CD8-positive, alpha-beta memory T cell (primary cell): ENCODE measurements at regions not wholly inside any gene's neighbourhood (a gene's known extent, or its start where the extent isn't known, plus 50 kb on each side); places are given as distances from the start of the nearest gene placed in this dataset.
"Not testable (repeated sequence)": the region's sequence is repeated elsewhere in the genome, so short reads cannot be mapped to it uniquely, and the experiment has no call there.

Experiments
- CTCF ChIA-PET: fragments of 350-600 bp; sonication (Branson Sonifier 250); formaldehyde crosslinking; loops from one replicate; lab custom pipeline; 2021; ENCODE audit warnings: antibody characterized with exemption; lab: Charles Lee
- POLR2A ChIA-PET: fragments of 350-600 bp; sonication (Branson Sonifier 250); formaldehyde crosslinking; loops from one replicate; lab custom pipeline; 2021; ENCODE audit warnings: antibody characterized with exemption; lab: Charles Lee
- DNase-seq, 5 donors: peaks; one replicate each; pipeline versions ENCODE4 v3.0.0 to v3.0.0-alpha.2; 2020 to 2022; ENCODE audit warnings: mixed read lengths in 1 of 5
- H3K27ac ChIP-seq: one replicate; pipeline ENCODE4 v1.7.0; 2013; ENCODE audit warnings: low read depth, mild to moderate bottlenecking, low read length, moderate library complexity
- H3K27me3 ChIP-seq: 2 replicates; pipeline ENCODE4 v1.7.0; 2013; ENCODE audit warnings: low read length, mild to moderate bottlenecking; ENCODE audit not compliant: insufficient read depth, poor library complexity, severe bottlenecking
- H3K36me3 ChIP-seq: 2 replicates; pipeline ENCODE4 v1.7.0; 2013; ENCODE audit warnings: mild to moderate bottlenecking, low read length, moderate library complexity; ENCODE audit not compliant: insufficient read depth
- H3K4me1 ChIP-seq: 2 replicates; pipeline ENCODE4 v1.7.0; 2013; ENCODE audit warnings: mild to moderate bottlenecking, low read length, moderate library complexity; ENCODE audit not compliant: insufficient read depth
- H3K4me3 ChIP-seq: 2 replicates; pipeline ENCODE4 v1.7.0; 2013; ENCODE audit warnings: mild to moderate bottlenecking, low read length
- H3K9me3 ChIP-seq: 2 replicates; pipeline ENCODE4 v1.7.0; 2013; ENCODE audit warnings: mild to moderate bottlenecking, low read length
- H3K27ac Mint-ChIP-seq, 8 donors: one replicate each; pipeline ENCODE4 v1.8.0; 2020 to 2021; ENCODE audit warnings: mixed read lengths in 8 of 8, mild to moderate bottlenecking in 6 of 8, inconsistent platforms in 3 of 8, moderate library complexity in 3 of 8
- H3K27me3 Mint-ChIP-seq, 2 donors: one replicate each; pipeline ENCODE4 v1.8.0; 2020 to 2021; ENCODE audit warnings: mixed read lengths in 2 of 2, mild to moderate bottlenecking in 1 of 2, moderate library complexity in 1 of 2
- H3K36me3 Mint-ChIP-seq, 3 donors: one replicate each; pipeline ENCODE4 v1.8.0; 2020 to 2021; ENCODE audit warnings: mixed read lengths in 3 of 3, inconsistent platforms in 1 of 3, mild to moderate bottlenecking in 1 of 3
- H3K4me1 Mint-ChIP-seq, 3 donors: one replicate each; pipeline ENCODE4 v1.8.0; 2020 to 2021; ENCODE audit warnings: mixed read lengths in 3 of 3, inconsistent platforms in 1 of 3, mild to moderate bottlenecking in 1 of 3
- H3K4me3 Mint-ChIP-seq, 7 donors: one replicate each; pipeline ENCODE4 v1.8.0; 2020 to 2021; ENCODE audit warnings: mixed read lengths in 7 of 7, mild to moderate bottlenecking in 6 of 7, moderate library complexity in 4 of 7, inconsistent platforms in 2 of 7
- H3K9me3 Mint-ChIP-seq, 5 donors: one replicate each; pipeline ENCODE4 v1.8.0; 2020 to 2022; ENCODE audit warnings: mixed read lengths in 5 of 5, mild to moderate bottlenecking in 3 of 5, moderate library complexity in 2 of 5, inconsistent platforms in 1 of 5

DNA sequence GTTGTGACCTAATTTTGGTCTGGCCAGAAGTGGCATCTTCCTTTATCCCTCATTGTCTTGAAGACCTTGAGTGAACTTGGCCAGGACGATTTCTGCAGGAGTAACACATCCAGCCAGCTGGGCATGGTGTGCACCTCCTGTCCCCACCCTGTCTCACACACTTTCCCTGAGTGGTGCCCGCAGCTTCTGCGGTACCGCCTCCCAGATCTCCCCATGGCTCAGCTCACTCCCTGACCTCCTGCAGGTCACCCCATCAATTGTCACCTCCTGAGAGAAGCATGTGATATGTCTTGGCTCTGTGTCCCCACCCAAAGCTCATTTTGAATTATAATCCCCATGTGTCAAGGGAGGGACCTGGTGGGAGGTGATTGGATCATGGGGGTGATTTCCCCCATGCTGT, 50.2 kb upstream of the TP53I11 start:
- Mint-ChIP-seq H3K4me3 (no peak overlapping the region), H3K9me3 (no peaks in the 10 kb centered on the region), H3K27me3 (peaks cover 0 to 7% of the 10 kb centered on the region in 2 donors), H3K27ac (peak overlapping the region in 2 of 8 donors; percentile 52 to 67), H3K36me3 (no peaks in the 10 kb centered on the region), H3K4me1 (no peaks in the 10 kb centered on the region)
- Histone ChIP-seq H3K4me3 (no peak overlapping the region), H3K27me3 (no peaks in the 10 kb centered on the region), H3K27ac (no peak overlapping the region), H3K9me3 (no peaks in the 10 kb centered on the region), H3K4me1 (no peaks in the 10 kb centered on the region), H3K36me3 (no peaks in the 10 kb centered on the region)
- ChIA-PET POLR2A (no interaction called here), CTCF (no interaction called here)
- DNase-seq = no peak

GRCh38 chr11:45001466-45002165, 50.9 kb upstream of the TP53I11 start:
- H3K36me3 Mint-ChIP-seq = no peaks in the 10 kb centered on the region
- POLR2A ChIA-PET = no interaction called here
- CTCF ChIA-PET = no interaction called here

DNA sequence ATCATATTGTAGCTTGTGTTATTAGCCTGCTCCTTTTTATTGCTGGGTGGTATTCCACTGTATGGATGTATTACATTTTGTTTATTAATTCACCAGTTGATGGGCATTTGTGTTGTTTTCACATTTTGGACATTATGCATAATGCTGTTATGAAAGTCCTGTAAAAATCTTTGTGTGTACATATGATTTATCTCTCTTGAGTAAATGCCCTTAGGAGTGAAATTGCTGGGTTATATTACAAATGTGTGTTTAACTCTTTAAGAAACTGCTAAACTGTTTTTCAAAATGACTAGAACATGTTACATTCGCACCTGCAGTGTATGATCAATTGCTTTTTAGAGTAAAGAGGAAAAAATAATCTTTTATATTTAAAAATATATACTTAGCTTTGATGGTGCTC, 54.4 kb upstream of the TP53I11 start:
- Mint-ChIP-seq H3K4me3 (no peak overlapping the region), H3K4me1 (peaks cover 0 to 2% (median 0%) of the 10 kb centered on the region in 3 donors), H3K9me3 (no peaks in the 10 kb centered on the region), H3K36me3 (peaks cover 0 to 3% (median 0%) of the 10 kb centered on the region in 3 donors), H3K27me3 (peaks cover 3 to 16% of the 10 kb centered on the region in 2 donors), H3K27ac (no peak overlapping the region)
- no peaks in the 10 kb centered on the region for H3K27me3 ChIP-seq
- H3K4me1 ChIP-seq = no peaks in the 10 kb centered on the region
- DNase-seq = no peak
- no peak overlapping the region for H3K4me3 ChIP-seq
- H3K9me3 ChIP-seq = no peaks in the 10 kb centered on the region
- H3K36me3 ChIP-seq = no peaks in the 10 kb centered on the region
- CTCF ChIA-PET = no interaction called here
- no peak overlapping the region for H3K27ac ChIP-seq
- POLR2A ChIA-PET = no interaction called here

More at GRCh38 chr11:45001466-45002165, 50.9 kb upstream of the TP53I11 start:
- no peak overlapping the region for H3K4me3 Mint-ChIP-seq
- Histone ChIP-seq H3K4me3 (no peak overlapping the region), H3K9me3 (no peaks in the 10 kb centered on the region), H3K27me3 (no peaks in the 10 kb centered on the region), H3K4me1 (no peaks in the 10 kb centered on the region), H3K27ac (no peak overlapping the region), H3K36me3 (no peaks in the 10 kb centered on the region)
- no peaks in the 10 kb centered on the region for H3K9me3 Mint-ChIP-seq
- H3K27me3 Mint-ChIP-seq = peaks cover 1 to 7% of the 10 kb centered on the region in 2 donors
- H3K27ac Mint-ChIP-seq = no peak overlapping the region
- no peaks in the 10 kb centered on the region for H3K4me1 Mint-ChIP-seq
- no peak for DNase-seq

GRCh38 chr11:45007011-45007410, 56.3 kb upstream of the TP53I11 start:
- H3K9me3 Mint-ChIP-seq = peaks cover 0 to 2% (median 0%) of the 10 kb centered on the region in 5 donors
- Histone ChIP-seq H3K9me3 (no peaks in the 10 kb centered on the region), H3K4me1 (no peaks in the 10 kb centered on the region), H3K27ac (no peak overlapping the region), H3K27me3 (no peaks in the 10 kb centered on the region), H3K4me3 (no peak overlapping the region), H3K36me3 (no peaks in the 10 kb centered on the region)
- no peak overlapping the region for H3K27ac Mint-ChIP-seq
- H3K27me3 Mint-ChIP-seq = peaks cover 5 to 16% of the 10 kb centered on the region in 2 donors
- peaks cover 0 to 2% (median 2%) of the 10 kb centered on the region in 3 donors for H3K4me1 Mint-ChIP-seq
- CTCF ChIA-PET = no interaction called here
- POLR2A ChIA-PET = no interaction called here
- H3K36me3 Mint-ChIP-seq = peaks cover 0 to 3% (median 0%) of the 10 kb centered on the region in 3 donors
- no peak overlapping the region for H3K4me3 Mint-ChIP-seq
- no peak for DNase-seq

- H3K9me3 ChIP-seq, H3K27me3 ChIP-seq, H3K4me1 ChIP-seq, POLR2A ChIA-PET, DNase-seq, H3K4me3 ChIP-seq, H3K27ac Mint-ChIP-seq, H3K36me3 ChIP-seq, H3K27ac ChIP-seq, H3K4me3 Mint-ChIP-seq, CTCF ChIA-PET: not testable (repeated sequence)
- H3K36me3 Mint-ChIP-seq = peaks cover 0 to 36% (median 3%) of the 10 kb centered on the region in 3 donors
- peaks cover 6 to 33% of the 10 kb centered on the region in 2 donors for H3K27me3 Mint-ChIP-seq
- peaks cover 12 to 20% (median 13%) of the 10 kb centered on the region in 3 donors for H3K4me1 Mint-ChIP-seq
- peaks cover 6 to 39% (median 26%) of the 10 kb centered on the region in 5 donors for H3K9me3 Mint-ChIP-seq
Measured at GRCh38 chr11:45015983-45016382, 65.3 kb upstream of the TP53I11 start.

GRCh38 chr11:45016446-45016845, 65.8 kb upstream of the TP53I11 start:
- not testable (repeated sequence) for H3K36me3 ChIP-seq, DNase-seq

DNA sequence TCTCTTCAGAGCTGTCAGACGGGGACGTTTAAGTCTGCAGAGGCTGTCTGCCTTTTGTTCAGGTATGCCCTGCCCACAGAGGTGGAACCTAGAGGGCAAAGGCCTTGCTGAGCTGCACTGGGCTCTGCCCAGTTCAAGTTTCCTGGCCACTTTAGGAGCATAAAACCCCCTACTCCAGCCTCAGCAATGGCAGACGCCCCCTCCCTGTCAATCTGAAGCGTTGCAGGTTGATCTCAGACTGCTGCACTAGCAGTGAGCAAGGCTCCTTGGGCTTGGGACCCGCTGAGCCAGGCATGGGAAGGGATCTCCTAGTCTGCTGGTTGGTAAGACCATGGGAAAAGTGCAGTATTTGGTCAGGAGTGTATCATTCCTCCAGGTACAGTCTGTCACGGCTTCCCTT, 66.6 kb upstream of the TP53I11 start:
- Histone ChIP-seq H3K4me1 (no peaks in the 10 kb centered on the region), H3K4me3 (no peak overlapping the region), H3K36me3 (no peaks in the 10 kb centered on the region), H3K9me3 (no peaks in the 10 kb centered on the region), H3K27ac (no peak overlapping the region), H3K27me3 (no peaks in the 10 kb centered on the region)
- CTCF ChIA-PET = no interaction called here
- Mint-ChIP-seq H3K36me3 (peaks cover 0 to 35% (median 3%) of the 10 kb centered on the region in 3 donors), H3K4me1 (peaks cover 11 to 15% (median 11%) of the 10 kb centered on the region in 3 donors), H3K27ac (no peak overlapping the region), H3K9me3 (peaks cover 6 to 37% (median 26%) of the 10 kb centered on the region in 5 donors), H3K27me3 (peaks cover 2 to 33% of the 10 kb centered on the region in 2 donors), H3K4me3 (no peak overlapping the region)
- POLR2A ChIA-PET = no interaction called here
- DNase-seq = no peak

More at GRCh38 chr11:45016446-45016845, 65.8 kb upstream of the TP53I11 start:
- H3K4me3 ChIP-seq, H3K4me1 ChIP-seq, H3K9me3 ChIP-seq, H3K27ac ChIP-seq, H3K27ac Mint-ChIP-seq, CTCF ChIA-PET, H3K4me3 Mint-ChIP-seq, POLR2A ChIA-PET, H3K27me3 ChIP-seq: not testable (repeated sequence)
- Mint-ChIP-seq H3K9me3 (peaks cover 6 to 39% (median 26%) of the 10 kb centered on the region in 5 donors), H3K4me1 (peaks cover 12 to 20% (median 13%) of the 10 kb centered on the region in 3 donors), H3K36me3 (peaks cover 0 to 36% (median 3%) of the 10 kb centered on the region in 3 donors), H3K27me3 (peaks cover 4 to 33% of the 10 kb centered on the region in 2 donors)

DNA sequence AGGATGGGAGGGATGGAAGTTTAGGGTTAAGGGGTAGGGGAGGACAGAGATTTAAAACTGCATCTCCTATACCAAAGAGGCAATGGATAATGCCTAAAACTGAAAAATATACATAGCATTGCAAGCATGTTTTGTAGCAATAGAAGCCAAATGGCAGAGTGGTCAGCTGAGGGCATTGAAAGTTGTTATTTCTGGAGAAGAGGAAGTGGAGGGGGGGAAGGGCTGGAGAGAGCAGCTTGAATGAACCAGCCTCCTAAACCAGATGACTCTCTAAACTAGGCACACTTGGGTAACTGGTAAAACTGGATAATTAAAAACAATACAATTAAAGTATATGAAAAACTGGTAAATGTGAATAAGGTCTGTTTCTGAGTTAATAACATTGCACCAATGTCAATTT, 70.3 kb upstream of the TP53I11 start:
- no peaks in the 10 kb centered on the region for H3K9me3 ChIP-seq
- CTCF ChIA-PET = no interaction called here
- H3K36me3 ChIP-seq = no peaks in the 10 kb centered on the region
- H3K4me3 ChIP-seq = no peak overlapping the region
- no peak overlapping the region for H3K4me3 Mint-ChIP-seq
- H3K27me3 Mint-ChIP-seq = peaks cover 4 to 29% of the 10 kb centered on the region in 2 donors
- H3K27ac Mint-ChIP-seq = no peak overlapping the region
- peaks cover 0 to 6% (median 0%) of the 10 kb centered on the region in 3 donors for H3K36me3 Mint-ChIP-seq
- peaks cover 0 to 5% (median 0%) of the 10 kb centered on the region in 5 donors for H3K9me3 Mint-ChIP-seq
- no peak for DNase-seq
- peaks cover 5% of the 10 kb centered on the region for H3K4me1 ChIP-seq
- POLR2A ChIA-PET = no interaction called here
- H3K4me1 Mint-ChIP-seq = peaks cover 7 to 8% (median 7%) of the 10 kb centered on the region in 3 donors
- no peak overlapping the region for H3K27ac ChIP-seq
- H3K27me3 ChIP-seq = no peaks in the 10 kb centered on the region
